NCI-H1694 treated with DMSO at 0.1 percent for 48 hours (cell line): ENCODE measurements at regions not wholly inside any gene's neighbourhood (a gene's known extent, or its start where the extent isn't known, plus 50 kb on each side); places are given as distances from the start of the nearest gene placed in this dataset.
"Not testable (repeated sequence)": the region's sequence is repeated elsewhere in the genome, so short reads cannot be mapped to it uniquely, and the experiment has no call there.

Source experiments
- DNase-seq: peaks from one replicate; lab custom pipeline; 2025; lab: John Stamatoyannopoulos, UW

DNA sequence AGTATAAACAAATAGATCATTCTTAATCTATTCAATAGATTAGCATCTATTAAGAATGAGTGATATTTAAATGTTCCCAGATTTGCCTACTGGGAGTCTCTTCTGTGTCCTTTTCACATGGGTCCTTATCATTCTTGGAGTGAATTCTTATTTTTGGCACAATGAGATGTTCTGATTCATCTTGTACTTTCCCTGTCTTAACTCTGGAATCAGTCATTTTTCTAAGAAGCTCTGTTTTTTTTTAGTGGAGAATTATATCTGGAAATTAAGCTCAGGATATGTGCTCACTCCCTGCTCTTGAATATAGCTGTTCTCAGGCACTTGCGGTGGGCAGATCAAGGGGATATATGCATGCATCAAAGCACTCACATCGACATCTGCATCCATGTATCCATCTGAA lies 625.3 kb upstream of the HS3ST1 start:
- DNase-seq: no peak

- no peak for DNase-seq
Observed at GRCh38 chr4:12053556-12053955, 624.9 kb upstream of the HS3ST1 start.

DNA sequence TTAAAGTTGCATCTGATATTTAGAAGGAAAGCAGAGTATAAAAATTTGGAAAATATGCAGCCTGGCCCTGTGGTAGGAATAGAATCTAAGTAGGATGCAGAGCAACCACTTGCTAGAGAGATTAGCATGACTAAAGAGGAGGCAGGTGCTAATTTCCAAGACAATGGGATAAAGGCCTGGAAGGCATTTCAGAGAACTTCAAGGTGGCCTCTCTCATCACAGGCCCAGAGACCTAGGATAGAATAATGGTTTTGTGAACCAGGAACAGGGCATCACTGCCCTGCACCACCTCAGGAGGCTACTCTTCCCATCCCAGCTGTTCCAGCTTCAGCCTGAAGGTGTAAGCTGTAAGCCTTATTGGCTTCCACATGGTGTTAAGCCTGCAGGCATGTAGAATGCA lies 621.7 kb upstream of the HS3ST1 start:
- DNase-seq: no peak

DNA sequence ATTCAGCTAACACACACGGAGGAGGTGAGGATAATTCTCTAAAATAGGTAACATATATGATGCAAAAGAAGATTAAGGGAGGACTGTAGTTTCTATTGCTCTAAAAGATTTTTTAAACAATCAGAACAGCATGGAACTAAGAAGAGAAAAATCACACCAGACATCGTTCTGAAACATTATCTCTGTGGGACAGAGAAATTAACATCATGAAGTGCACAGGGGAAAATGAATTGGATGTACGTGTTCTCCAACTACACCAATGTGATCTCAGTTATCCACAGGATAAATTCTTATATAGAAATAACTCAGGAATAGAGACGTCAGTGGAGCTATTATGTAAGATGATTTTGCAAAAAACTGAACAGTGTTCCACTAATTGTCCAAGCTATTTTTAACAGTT lies 614.1 kb upstream of the HS3ST1 start:
- no peak for DNase-seq

DNA sequence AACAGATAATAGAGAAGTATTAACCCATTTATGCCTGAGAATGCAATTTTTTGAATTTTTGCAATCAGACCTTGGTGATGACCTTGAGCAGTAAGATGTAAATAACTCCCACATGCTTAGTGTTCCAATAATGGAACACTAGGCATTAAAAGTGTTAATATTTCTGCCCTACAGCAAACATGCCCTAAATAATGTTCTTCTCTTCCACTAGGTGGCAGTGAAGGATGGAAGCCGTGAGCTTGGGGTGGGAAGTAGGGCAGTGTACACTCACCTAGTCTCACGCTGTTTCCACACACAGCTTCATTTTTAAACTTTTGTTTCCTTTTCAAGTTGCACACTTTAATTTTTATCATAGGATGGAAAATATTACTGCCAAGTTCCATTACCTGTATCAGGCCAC lies 613.1 kb upstream of the HS3ST1 start:
- no peak for DNase-seq

GRCh38 chr4:12036450-12036849 lies 607.8 kb upstream of the HS3ST1 start:
- DNase-seq: no peak

GRCh38 chr4:12028258-12028657 lies 599.6 kb upstream of the HS3ST1 start:
- DNase-seq: no peak

DNA sequence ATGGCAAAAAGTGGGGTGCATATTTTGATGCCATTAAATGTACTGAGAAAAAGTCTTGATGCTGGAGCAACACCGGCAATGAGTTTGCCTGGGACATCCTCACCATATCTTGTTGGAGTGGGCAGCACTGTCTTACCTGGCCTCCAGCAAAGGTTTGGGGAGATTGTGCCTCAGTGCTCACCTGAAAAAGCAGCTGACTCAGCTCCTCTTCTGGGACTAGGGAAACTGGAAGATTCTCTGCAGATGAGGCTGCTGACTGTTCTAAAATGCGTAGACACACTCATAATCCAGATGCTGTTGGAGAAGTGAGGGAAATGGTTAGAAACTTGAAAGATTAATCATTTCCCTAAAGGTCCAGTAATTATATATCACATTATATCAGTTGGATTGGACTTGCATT lies 593.7 kb upstream of the HS3ST1 start:
- no peak for DNase-seq

DNA sequence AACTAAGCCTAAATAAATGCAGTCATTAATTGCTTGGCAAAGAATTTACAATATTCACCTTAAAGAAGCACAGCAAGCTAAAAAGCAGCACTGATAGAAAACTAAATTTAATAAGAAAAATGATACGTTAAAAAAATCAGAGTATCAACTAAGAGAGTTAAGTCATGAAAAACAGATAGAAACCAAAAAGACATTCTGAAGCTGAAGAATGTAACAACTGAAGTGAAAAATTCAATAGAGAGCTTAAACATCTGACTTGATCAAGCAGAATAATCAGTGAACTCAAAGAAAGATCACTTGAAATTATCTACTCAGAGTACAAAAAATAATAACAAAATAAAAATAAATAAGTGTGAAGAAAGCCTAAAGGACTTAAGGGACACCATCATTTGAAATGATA lies 588.0 kb upstream of the HS3ST1 start:
- DNase-seq: no peak

GRCh38 chr4:12005471-12005870 lies 576.8 kb upstream of the HS3ST1 start:
- DNase-seq: no peak

GRCh38 chr4:11996581-11996980 lies 567.9 kb upstream of the HS3ST1 start:
- not testable (repeated sequence) for DNase-seq

DNA sequence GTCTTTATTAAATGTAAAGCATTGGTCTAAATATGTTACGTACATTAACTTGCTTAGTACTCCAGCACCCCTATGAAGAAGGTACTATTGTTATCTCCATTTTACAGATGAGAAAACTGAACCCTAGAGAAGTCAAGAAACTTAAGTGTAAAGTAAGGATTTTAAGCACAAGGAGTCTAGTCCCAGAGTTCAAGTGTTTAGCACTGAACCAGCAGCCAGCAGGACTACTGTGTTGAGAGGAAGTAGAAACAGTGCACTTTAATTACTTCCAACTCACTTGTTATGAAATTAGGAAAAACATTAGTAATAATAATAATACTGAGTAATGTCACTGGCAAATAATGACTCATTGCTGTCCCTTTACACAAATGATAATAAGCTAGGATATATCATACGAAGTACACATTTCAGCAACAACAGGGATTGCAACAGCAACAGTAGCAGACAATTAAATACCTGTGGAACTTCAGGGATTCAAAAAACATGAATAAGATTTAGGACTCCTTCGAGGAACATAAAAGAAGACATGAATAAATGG lies 548.1 kb upstream of the HS3ST1 start:
- DNase-seq: no peak

GRCh38 chr4:11973270-11973669 lies 544.6 kb upstream of the HS3ST1 start:
- no peak for DNase-seq

- DNase-seq: no peak
Observed at GRCh38 chr4:11970754-11971153, 542.1 kb upstream of the HS3ST1 start.

DNA sequence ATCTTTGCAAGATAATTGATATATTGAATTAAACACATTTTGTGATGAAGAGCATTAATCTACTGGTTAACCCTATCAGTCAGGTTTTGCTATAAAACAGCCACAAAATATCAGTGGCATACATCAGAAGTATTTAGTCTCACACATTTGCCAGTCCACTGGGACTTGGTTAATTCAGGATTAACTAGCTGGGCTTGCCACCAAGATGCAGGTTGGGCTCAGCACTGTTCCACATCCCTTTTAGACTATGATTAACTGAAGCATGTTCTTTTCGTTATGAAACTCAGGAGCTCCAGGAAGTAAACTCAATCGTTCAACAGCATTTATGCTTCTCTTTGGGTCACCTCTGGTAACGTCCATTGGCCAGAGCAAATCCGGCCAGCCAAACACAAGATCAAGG lies 538.1 kb upstream of the HS3ST1 start:
- DNase-seq: no peak

DNA sequence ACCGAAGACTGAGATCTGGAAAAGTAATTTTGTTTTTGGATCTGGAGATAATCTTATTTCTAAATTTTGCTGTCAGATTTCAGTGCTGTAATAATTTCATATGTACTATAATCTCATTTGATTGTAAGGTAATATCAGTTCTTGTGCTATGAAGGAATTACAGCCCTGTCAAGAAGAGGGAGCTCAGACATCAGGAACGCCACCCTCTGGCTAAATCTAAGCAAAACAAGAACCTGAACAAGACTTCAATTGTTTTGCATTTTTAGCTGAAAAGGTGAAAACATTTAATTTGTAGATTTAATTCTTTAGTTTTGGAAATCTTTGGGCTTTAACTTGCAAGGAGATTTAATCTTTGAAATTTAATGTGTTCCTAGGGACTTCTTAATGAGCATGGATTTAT lies 525.4 kb upstream of the HS3ST1 start:
- peak; percentile 4 for DNase-seq

DNA sequence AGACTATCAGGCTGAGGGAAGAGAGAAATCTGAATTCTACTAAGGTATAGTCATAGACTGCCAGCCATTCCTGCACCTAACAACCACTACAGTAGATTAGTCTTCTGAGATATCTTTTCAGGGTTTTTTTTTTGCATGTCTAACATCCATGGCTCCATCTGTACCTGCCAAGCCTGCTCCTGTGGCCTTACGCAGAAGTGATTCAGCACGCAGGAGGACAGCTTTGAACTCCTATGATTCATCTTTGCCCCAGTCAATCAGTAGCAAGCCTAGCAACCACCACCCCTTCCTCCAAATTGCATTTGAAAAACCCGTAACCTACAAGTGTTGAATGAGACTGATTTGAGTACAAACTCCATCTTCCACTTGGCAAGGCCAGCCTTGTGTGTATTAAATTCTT lies 520.7 kb upstream of the HS3ST1 start:
- no peak for DNase-seq

DNA sequence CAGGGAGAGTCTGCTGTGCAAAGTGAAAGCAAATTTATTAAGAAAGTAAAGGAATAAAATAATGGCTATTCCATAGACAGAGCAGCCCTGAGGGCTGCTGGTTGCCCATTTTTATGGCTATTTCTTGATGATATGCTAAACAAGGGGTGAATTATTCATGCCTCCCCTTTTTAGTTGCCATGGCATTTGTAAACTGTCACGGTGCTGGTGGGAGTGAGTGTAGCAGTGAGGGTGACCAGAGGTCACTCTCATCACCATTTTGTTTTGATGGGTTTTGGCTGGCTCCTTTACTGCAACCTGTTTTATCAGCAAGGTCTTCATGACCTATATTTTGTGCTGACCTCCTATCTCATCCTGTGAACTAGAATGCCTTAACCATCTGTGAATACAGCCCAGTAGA lies 518.9 kb upstream of the HS3ST1 start:
- not testable (repeated sequence) for DNase-seq

DNA sequence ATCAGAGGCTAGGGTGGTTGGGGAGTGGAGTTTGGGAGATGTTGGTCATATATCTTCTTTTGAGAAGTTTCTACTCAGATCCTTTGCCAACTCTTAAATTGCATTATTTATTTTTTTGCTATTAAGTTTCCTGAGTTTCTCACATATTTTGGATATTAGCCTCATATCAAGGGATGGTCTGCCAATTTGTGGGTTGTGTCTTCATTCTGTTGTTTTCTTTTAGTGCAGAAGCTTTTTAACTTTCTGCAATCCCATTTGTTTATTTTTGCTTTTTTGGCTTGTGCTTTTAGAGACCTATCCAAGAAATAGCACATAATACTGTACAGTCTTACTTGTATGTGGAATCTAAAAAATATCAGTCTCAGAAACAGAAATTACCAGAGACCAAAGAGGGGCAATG lies 509.2 kb upstream of the HS3ST1 start:
- DNase-seq: no peak

DNA sequence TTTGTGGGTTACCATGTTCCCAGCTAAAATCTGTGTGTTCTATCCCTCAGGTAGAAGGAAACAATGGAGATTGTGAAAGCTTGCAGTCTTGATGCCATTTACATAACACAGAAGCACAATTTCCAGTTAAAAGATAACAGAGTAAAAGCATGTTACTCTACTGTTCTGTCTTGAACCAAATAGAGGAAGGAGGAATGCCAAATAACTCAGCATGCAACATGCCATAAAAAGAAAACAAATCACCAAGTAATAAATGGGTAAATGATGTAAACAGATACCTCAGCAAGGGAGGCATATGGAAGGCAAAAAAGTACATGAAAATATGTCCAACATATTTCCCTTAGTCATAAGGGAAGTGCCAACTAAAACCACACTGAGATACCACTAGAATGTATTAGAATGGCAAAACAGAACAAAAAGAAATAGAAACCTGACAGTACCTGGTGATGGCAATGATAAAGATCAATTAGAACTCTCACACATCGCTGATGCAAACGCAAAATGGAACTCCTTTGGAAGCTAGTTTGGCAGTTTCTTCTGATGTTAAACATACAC lies 502.6 kb upstream of the HS3ST1 start:
- DNase-seq: no peak

GRCh38 chr4:11929080-11929479 lies 500.4 kb upstream of the HS3ST1 start:
- no peak for DNase-seq

GRCh38 chr4:11919316-11919715 lies 490.6 kb upstream of the HS3ST1 start:
- DNase-seq: no peak

DNA sequence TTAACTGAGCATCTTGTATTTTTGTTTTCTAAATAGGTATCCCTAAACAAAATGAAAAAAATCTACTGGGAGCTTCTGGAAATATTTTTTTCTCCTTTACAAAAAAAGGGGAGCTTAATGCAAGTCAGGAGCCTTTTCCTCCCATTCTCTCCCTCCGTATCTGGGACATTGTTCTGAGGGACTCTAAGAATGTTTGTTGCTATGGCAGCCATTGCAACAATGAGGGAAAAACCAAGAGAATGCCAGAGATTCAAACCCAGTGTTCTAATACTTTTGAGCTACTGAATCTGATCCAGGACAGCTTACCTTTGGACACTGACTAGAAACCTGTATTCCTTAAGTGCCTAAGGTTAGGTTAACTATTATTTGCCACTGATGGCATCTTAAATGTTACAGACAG lies 485.7 kb upstream of the HS3ST1 start:
- DNase-seq: no peak

GRCh38 chr4:11912886-11913285 lies 484.2 kb upstream of the HS3ST1 start:
- DNase-seq: no peak

- no peak for DNase-seq
Observed at GRCh38 chr4:11910812-11911211, 482.1 kb upstream of the HS3ST1 start.
